ENCODE measurements at regions not wholly inside any gene's neighbourhood (a gene's known extent, or its start where the extent isn't known, plus 50 kb on each side); places are given as distances from the start of the nearest gene placed in this dataset.

DNA sequence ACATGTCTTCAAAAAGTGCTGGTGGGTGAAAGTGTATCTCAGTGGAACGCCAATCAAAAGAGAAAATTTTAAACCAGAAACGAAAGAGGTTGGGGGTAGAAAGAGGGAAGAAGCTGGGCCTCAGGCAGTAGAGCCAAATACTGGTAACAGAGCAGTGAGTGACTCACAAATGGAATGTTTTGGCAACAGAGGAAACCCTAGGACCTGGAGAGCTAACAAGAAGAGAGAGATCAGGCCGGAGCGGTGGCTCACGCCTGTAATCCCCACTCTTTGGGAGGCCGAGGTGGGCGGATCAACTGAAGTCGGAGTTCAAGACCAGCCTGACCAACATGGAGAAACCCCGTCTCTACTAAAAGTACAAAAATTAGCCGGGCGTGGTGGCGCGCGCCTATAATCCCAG lies 450.8 kb upstream of the NAALADL2 start:
- Histone ChIP-seq H3K4me1 (ENCODE audit: control insufficient read depth, insufficient read depth, low read length) (peaks cover 4% of the 10 kb centered on the region), H3K9me3 (ENCODE audit: control insufficient read depth, insufficient read depth, low read length) (no peaks in the 10 kb centered on the region), H3K27me3 (ENCODE audit: control insufficient read depth, insufficient read depth, low read length) (no peaks in the 10 kb centered on the region), H3K9ac (ENCODE audit: low read depth, low read length) (no peak overlapping the region), H3K36me3 (ENCODE audit: control insufficient read depth, insufficient read depth, low read length) (no peaks in the 10 kb centered on the region), H3K4me3 (ENCODE audit: low read depth, low read length) (no peak overlapping the region)

DNA sequence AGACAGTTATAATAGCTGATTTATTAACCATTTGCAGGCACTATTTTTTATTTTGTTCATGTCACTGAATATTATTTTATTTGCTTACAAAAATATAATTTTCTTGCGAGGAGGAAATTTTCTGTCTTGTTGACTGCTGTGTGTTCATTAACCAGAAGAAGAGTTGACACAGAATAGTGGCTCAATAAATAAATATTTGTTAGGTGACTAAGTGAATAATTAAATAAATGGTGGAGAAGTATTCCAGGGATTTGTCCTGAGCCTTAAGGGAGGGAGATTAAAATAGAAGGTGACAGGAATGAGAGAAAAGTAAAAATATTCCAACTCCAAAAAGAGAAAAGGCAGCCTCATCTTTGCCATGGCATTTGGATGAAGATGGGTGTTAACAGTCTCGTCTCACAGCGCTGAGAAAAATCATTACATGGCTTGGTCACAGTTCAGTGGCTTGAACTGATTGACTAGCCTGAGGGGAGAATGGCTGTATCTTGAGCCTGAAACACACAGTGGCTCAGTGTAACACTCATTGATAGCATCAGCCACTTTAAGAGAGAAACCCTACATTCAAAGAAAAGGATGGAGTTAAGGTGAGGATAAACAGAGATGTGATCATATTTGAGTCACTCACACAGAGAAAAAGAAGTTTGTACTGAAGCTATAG lies 449.9 kb upstream of the NAALADL2 start:
- Histone ChIP-seq H3K9me3 (ENCODE audit: control insufficient read depth, insufficient read depth, low read length) (no peaks in the 10 kb centered on the region), H3K4me1 (ENCODE audit: control insufficient read depth, insufficient read depth, low read length) (peaks cover 10% of the 10 kb centered on the region), H3K9ac (ENCODE audit: low read depth, low read length) (no peak overlapping the region), H3K27me3 (ENCODE audit: control insufficient read depth, insufficient read depth, low read length) (no peaks in the 10 kb centered on the region), H3K4me3 (ENCODE audit: low read depth, low read length) (no peak overlapping the region), H3K36me3 (ENCODE audit: control insufficient read depth, insufficient read depth, low read length) (no peaks in the 10 kb centered on the region)

DNA sequence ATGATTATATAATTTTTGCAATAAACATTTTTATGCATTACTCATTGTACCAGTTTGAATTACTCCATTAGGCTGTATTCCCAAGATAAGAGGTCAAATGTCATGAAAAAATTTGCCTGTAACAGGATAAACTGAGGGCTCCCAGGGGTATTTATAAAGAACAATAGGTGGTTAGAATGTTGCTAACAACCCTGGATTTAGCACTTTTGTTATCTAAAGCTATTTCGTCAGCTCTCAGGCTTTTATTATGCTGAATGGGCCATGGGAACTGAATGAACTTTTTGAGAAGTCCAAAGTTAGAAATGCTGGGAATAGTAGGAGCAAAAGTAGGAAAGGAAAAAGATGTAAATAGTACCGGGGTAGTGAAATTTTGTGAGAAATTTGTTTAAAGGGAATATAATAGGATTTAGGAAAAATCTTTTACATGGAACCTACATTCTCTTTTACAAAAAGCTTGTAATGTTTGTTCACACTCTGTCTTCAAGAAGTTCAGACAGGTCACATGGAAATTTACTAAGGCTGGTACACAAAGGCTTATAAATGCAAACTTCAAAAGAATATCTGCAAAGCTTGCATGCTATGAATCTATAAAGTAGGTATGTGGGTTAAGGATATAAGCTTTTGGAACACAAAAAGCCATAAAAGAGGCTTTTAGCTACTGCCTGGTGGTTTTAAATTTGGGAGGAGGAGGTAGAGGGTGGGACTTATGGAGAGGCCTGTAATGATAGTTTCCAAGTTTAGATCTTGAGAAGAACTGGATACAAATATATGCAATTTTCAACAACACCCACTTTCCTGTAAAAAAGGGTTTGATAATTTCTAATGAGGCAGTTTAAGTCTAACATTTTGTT lies 445.8 kb upstream of the NAALADL2 start:
- Histone ChIP-seq H3K9me3 (ENCODE audit: control insufficient read depth, insufficient read depth, low read length) (no peaks in the 10 kb centered on the region), H3K27me3 (ENCODE audit: control insufficient read depth, insufficient read depth, low read length) (no peaks in the 10 kb centered on the region)

DNA sequence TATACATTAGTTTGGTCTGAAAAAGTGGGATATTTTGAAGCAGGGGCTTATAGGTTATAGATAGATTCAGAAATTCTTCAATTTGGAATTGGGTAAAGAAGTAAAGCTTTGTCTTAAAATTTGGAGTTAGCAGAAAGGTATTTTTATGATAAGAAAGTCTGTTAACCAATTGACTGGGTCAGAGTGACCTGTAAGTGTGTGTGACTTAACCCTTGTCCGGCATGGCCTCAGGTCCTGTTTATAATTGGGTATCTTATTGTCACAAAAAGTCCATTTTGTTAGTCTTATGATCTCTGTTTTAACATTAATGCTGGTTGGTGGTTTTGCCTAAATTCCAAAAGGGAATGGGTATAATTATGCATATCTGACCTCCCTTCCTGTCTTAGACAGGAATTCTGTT lies 444.2 kb upstream of the NAALADL2 start:
- Histone ChIP-seq H3K4me3 (ENCODE audit: low read depth, low read length) (no peak overlapping the region), H3K9me3 (ENCODE audit: control insufficient read depth, insufficient read depth, low read length) (no peaks in the 10 kb centered on the region), H3K27me3 (ENCODE audit: control insufficient read depth, insufficient read depth, low read length) (no peaks in the 10 kb centered on the region), H3K36me3 (ENCODE audit: control insufficient read depth, insufficient read depth, low read length) (no peaks in the 10 kb centered on the region), H3K9ac (ENCODE audit: low read depth, low read length) (no peak overlapping the region), H3K4me1 (ENCODE audit: control insufficient read depth, insufficient read depth, low read length) (peaks cover 10% of the 10 kb centered on the region)

More for the DNA sequence above, 445.8 kb upstream of the NAALADL2 start:
- no peak overlapping the region for H3K4me3 ChIP-seq (ENCODE audit: low read depth, low read length)
- H3K36me3 ChIP-seq (ENCODE audit: control insufficient read depth, insufficient read depth, low read length): no peaks in the 10 kb centered on the region
- no peak overlapping the region for H3K9ac ChIP-seq (ENCODE audit: low read depth, low read length)
- peaks cover 10% of the 10 kb centered on the region for H3K4me1 ChIP-seq (ENCODE audit: control insufficient read depth, insufficient read depth, low read length)

DNA sequence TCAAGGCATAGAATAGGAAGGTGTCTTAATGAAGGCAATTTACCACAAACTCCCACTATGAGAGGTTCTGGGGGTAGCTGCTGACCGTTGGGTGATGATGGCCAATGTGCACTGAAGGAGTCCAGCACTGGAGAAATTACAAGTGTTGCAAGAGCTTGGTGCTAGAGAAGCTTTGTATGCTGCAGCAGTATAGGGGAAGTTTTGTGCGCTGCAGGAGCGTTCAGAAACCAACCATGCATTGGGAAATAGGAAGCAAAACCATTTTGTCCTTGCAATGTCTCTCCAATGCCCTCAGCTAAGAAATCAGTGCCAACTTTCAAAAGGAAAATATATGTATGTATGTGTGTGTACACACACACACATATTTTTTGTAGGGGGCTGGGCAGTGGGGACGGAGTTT lies 441.6 kb upstream of the NAALADL2 start:
- Histone ChIP-seq H3K36me3 (ENCODE audit: control insufficient read depth, insufficient read depth, low read length) (no peaks in the 10 kb centered on the region), H3K4me3 (ENCODE audit: low read depth, low read length) (no peak overlapping the region), H3K9ac (ENCODE audit: low read depth, low read length) (no peak overlapping the region), H3K27me3 (ENCODE audit: control insufficient read depth, insufficient read depth, low read length) (no peaks in the 10 kb centered on the region), H3K9me3 (ENCODE audit: control insufficient read depth, insufficient read depth, low read length) (no peaks in the 10 kb centered on the region), H3K4me1 (ENCODE audit: control insufficient read depth, insufficient read depth, low read length) (peaks cover 5% of the 10 kb centered on the region)

DNA sequence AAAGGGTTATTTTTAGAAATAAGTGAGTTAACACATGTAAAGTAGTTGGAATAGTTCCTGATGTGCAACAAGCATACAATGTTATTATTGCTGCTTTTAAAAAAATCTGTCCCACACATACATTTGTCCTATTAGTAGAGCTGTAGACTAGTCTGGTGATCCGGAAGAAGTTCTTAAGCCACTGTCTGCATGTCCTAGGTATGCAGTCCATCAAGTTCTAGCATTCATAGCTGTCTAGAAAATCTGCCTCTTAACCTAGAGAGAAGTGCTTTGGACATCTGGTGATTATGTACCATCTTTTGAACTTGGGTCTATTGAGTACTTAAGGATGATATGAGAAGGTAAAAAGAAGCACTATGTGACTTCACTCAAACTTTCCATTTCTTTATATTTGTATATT lies 439.9 kb upstream of the NAALADL2 start:
- Histone ChIP-seq H3K36me3 (ENCODE audit: control insufficient read depth, insufficient read depth, low read length) (no peaks in the 10 kb centered on the region), H3K27me3 (ENCODE audit: control insufficient read depth, insufficient read depth, low read length) (no peaks in the 10 kb centered on the region), H3K9ac (ENCODE audit: low read depth, low read length) (no peak overlapping the region), H3K4me1 (ENCODE audit: control insufficient read depth, insufficient read depth, low read length) (no peaks in the 10 kb centered on the region), H3K9me3 (ENCODE audit: control insufficient read depth, insufficient read depth, low read length) (no peaks in the 10 kb centered on the region), H3K4me3 (ENCODE audit: low read depth, low read length) (no peak overlapping the region)

DNA sequence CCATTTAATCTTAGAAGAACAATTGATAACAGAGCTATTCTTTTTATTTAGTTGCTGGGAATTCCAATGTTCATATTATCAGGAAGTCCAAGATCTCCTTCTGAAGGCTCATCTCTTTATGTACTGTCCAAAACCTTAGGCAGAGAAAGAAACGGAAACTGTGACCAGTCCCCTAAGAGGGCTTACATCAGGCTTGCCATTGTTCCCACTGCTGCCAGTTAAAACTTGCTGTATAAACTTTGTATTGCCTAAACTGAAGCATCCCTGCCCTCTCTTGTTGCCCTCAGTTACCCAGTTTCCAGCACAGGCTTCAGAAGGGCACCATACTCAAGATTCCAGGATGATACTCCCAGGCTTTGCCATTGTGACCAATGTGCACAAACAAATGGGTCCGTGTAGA lies 435.2 kb upstream of the NAALADL2 start:
- no peak overlapping the region for H3K4me3 ChIP-seq (ENCODE audit: low read depth, low read length)
- no peaks in the 10 kb centered on the region for H3K27me3 ChIP-seq (ENCODE audit: control insufficient read depth, insufficient read depth, low read length)
- no peaks in the 10 kb centered on the region for H3K36me3 ChIP-seq (ENCODE audit: control insufficient read depth, insufficient read depth, low read length)
- no peaks in the 10 kb centered on the region for H3K9me3 ChIP-seq (ENCODE audit: control insufficient read depth, insufficient read depth, low read length)
- H3K9ac ChIP-seq (ENCODE audit: low read depth, low read length): no peak overlapping the region
- H3K4me1 ChIP-seq (ENCODE audit: control insufficient read depth, insufficient read depth, low read length): no peaks in the 10 kb centered on the region

DNA sequence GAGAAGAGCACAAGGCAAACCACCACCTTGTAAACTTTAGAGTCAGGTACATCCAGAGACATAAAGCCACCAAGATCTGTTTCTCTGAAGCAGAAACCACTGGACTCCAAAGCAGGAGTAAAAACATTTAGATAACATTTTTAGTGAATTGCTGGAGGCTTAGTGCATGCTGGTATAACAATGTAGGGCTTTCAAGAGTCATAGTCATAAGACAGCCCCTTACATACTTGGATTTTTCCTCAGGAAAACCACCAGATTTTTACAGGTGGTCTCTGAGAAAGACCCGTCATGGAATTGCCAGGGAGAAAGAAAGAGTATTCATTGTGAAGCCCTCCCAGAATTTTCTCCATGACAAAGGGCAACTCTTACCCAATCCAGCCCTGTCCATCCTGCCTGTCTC lies 434.5 kb upstream of the NAALADL2 start:
- no peak overlapping the region for H3K4me3 ChIP-seq (ENCODE audit: low read depth, low read length)
- H3K4me1 ChIP-seq (ENCODE audit: control insufficient read depth, insufficient read depth, low read length): no peaks in the 10 kb centered on the region
- H3K27me3 ChIP-seq (ENCODE audit: control insufficient read depth, insufficient read depth, low read length): no peaks in the 10 kb centered on the region
- no peaks in the 10 kb centered on the region for H3K9me3 ChIP-seq (ENCODE audit: control insufficient read depth, insufficient read depth, low read length)
- H3K9ac ChIP-seq (ENCODE audit: low read depth, low read length): no peak overlapping the region
- H3K36me3 ChIP-seq (ENCODE audit: control insufficient read depth, insufficient read depth, low read length): no peaks in the 10 kb centered on the region

DNA sequence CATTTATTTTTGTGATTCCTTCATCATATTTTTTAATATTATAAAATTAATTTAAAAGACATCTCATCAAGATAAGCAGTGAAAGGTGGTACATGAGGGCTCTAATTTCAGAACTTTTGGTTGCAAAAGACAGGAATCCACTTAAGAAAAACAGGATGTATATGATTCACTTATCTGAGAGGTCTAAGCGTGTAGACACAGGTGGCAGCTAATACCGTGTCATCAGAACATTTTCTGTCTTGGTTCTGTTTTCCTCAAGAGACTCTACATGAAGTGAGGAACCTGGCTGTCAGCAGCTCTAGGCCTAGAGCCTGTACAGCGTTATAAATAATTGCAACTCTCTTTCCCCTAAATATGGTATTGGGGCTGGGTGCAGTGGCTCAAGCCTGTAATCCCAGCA lies 433.7 kb upstream of the NAALADL2 start:
- Histone ChIP-seq H3K9me3 (ENCODE audit: control insufficient read depth, insufficient read depth, low read length) (no peaks in the 10 kb centered on the region), H3K4me3 (ENCODE audit: low read depth, low read length) (no peak overlapping the region), H3K36me3 (ENCODE audit: control insufficient read depth, insufficient read depth, low read length) (no peaks in the 10 kb centered on the region), H3K9ac (ENCODE audit: low read depth, low read length) (no peak overlapping the region), H3K4me1 (ENCODE audit: control insufficient read depth, insufficient read depth, low read length) (no peaks in the 10 kb centered on the region), H3K27me3 (ENCODE audit: control insufficient read depth, insufficient read depth, low read length) (no peaks in the 10 kb centered on the region)

DNA sequence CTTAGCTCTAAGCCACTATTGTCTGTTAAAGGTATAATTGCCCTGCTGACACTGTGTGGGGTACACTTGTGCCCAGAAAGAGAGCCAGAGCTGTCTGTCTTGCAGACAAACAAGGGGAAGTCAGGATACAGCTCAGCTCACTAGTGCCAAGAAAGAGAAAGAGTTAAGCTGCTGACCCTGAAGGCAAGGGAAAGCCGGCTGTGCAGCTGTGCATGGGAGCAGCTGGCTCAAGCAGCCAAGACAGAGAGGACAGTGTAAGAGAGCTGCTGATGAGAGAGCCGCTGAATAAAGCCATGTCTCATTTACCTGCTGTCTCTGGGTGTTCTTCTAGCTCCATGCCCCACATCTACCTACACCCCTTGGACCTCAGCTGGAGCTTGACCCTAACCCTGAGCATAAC lies 428.1 kb upstream of the NAALADL2 start:
- Histone ChIP-seq H3K36me3 (ENCODE audit: control insufficient read depth, insufficient read depth, low read length) (no peaks in the 10 kb centered on the region), H3K9ac (ENCODE audit: low read depth, low read length) (no peak overlapping the region), H3K4me3 (ENCODE audit: low read depth, low read length) (no peak overlapping the region), H3K4me1 (ENCODE audit: control insufficient read depth, insufficient read depth, low read length) (no peaks in the 10 kb centered on the region), H3K27me3 (ENCODE audit: control insufficient read depth, insufficient read depth, low read length) (no peaks in the 10 kb centered on the region), H3K9me3 (ENCODE audit: control insufficient read depth, insufficient read depth, low read length) (no peaks in the 10 kb centered on the region)

DNA sequence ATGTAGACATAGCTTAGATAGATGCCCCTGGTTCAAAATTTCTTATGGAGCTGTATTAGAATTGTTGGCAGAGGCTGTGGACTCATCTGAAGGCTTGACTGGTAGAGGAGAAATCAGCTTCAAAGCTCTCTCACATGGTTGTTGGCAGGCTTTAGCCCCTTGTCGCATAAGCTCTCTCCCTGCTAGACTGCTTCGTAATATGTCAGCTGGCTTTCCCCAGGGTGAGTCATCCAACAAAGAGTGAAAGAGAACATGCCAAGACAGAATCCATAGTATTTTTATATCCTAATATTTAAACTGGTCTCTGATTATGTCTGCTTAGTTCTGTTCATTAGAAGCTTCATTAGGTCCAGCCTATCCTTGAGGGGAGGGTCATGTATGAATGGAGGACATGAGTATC lies 427.4 kb upstream of the NAALADL2 start:
- no peaks in the 10 kb centered on the region for H3K4me1 ChIP-seq (ENCODE audit: control insufficient read depth, insufficient read depth, low read length)

DNA sequence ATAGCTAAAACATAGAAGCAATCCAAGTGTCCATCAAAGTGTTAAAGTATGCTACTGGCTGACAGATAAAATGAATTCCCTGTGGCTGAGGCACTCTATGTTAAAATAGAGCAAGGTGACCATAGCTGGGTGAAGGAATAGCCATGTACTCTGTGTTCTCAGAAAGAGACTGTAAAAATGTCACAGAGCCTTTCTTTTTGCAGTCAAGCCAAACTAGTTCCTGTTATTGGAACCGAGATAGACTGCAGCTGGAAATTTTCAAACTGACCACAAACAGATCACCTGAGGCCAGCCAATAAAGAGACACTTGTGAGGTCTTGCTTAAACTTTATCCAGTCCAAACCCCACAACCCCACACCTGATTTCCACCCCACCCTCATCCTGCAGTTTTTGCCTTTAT lies 422.8 kb upstream of the NAALADL2 start:
- Histone ChIP-seq H3K4me3 (ENCODE audit: low read depth, low read length) (no peak overlapping the region), H3K27me3 (ENCODE audit: control insufficient read depth, insufficient read depth, low read length) (no peaks in the 10 kb centered on the region), H3K9me3 (ENCODE audit: control insufficient read depth, insufficient read depth, low read length) (no peaks in the 10 kb centered on the region), H3K36me3 (ENCODE audit: control insufficient read depth, insufficient read depth, low read length) (no peaks in the 10 kb centered on the region), H3K9ac (ENCODE audit: low read depth, low read length) (no peak overlapping the region), H3K4me1 (ENCODE audit: control insufficient read depth, insufficient read depth, low read length) (peaks cover 7% of the 10 kb centered on the region)

More for the DNA sequence above, 427.4 kb upstream of the NAALADL2 start:
- Histone ChIP-seq H3K4me3 (ENCODE audit: low read depth, low read length) (no peak overlapping the region), H3K9me3 (ENCODE audit: control insufficient read depth, insufficient read depth, low read length) (no peaks in the 10 kb centered on the region), H3K27me3 (ENCODE audit: control insufficient read depth, insufficient read depth, low read length) (no peaks in the 10 kb centered on the region), H3K36me3 (ENCODE audit: control insufficient read depth, insufficient read depth, low read length) (no peaks in the 10 kb centered on the region), H3K9ac (ENCODE audit: low read depth, low read length) (no peak overlapping the region)

Measured in iPS-15b (cell line).